ENCODE measurements at regions not wholly inside any gene's neighbourhood (a gene's known extent, or its start where the extent isn't known, plus 50 kb on each side); places are given as distances from the start of the nearest gene placed in this dataset.

DNA sequence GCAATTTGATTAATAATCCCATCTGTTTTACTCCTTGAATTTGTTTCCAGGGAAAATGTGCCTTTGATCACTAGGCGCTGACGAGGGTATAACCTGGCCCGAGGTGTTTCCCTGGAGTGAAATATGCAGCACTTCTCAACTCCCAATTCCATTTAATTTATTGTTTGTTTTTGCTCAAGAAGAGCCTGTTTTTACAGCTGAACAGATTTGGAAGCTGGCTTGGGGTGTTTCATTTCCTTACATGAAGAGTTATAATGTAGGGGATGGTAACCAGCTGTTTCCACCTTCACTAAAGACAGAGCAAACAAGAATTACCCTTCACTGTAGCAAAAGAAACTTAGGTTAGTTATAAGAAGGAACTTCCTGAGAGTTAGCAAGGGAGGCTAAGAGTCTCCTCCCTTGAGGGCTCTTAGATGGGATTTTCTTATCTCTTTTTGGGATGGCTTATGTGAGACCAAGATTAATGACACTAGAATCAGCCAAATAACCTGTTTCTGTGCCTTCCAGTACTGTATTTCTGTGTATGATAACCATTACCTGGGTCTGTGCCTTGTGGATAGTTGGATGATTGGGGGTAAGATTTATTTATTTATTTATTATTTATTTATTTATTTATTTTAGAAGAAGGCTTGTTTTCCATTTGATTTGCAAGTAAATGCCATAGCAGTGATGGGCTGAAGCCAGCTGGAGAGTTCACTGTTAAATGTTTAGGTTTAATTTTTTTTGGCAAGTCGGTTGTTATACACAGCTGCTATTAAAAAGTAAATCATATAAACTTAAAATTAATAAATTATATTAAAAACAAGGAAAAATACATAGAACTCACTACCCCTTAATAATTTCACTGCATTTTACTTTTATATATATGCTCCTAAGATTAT lies 162.2 kb upstream of the BMP2 start:
- DNase-seq (ENCODE audit: low spot score), result no peak
- Mint-ChIP-seq H3K27ac (no peak overlapping the region), H3K27me3 (ENCODE audit: low read depth) (no peaks in the 10 kb centered on the region), H3K4me3 (no peak overlapping the region), H3K9me3 (peaks cover 3% of the 10 kb centered on the region), H3K4me1 (ENCODE audit: low read depth) (no peaks in the 10 kb centered on the region), H3K36me3 (ENCODE audit: low read depth) (no peaks in the 10 kb centered on the region)

DNA sequence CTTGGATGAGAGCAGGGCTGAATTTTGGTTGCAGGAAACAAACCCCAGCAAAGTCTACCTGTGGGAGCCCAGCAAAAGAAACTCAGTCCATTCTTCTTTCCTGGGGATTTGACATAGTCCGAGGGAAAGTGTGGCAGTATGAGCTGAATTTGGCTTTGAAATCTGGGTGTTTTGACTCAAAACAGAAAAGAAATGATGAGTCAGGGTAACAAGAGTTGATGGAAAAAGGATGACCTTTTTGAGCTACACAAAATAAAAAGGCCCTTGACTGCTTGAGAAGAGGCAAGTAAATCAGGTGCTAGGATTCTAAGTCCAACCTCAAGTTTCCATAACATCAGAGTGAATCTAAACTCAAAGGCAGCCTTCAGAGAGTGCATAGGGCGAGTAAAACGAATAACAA lies 163.3 kb upstream of the BMP2 start:
- no peak overlapping the region for H3K4me3 Mint-ChIP-seq
- no peak for DNase-seq (ENCODE audit: low spot score)
- no peak overlapping the region for H3K27ac Mint-ChIP-seq
- no peaks in the 10 kb centered on the region for H3K27me3 Mint-ChIP-seq (ENCODE audit: low read depth)
- no peaks in the 10 kb centered on the region for H3K36me3 Mint-ChIP-seq (ENCODE audit: low read depth)
- no peaks in the 10 kb centered on the region for H3K9me3 Mint-ChIP-seq
- H3K4me1 Mint-ChIP-seq (ENCODE audit: low read depth), result no peaks in the 10 kb centered on the region

DNA sequence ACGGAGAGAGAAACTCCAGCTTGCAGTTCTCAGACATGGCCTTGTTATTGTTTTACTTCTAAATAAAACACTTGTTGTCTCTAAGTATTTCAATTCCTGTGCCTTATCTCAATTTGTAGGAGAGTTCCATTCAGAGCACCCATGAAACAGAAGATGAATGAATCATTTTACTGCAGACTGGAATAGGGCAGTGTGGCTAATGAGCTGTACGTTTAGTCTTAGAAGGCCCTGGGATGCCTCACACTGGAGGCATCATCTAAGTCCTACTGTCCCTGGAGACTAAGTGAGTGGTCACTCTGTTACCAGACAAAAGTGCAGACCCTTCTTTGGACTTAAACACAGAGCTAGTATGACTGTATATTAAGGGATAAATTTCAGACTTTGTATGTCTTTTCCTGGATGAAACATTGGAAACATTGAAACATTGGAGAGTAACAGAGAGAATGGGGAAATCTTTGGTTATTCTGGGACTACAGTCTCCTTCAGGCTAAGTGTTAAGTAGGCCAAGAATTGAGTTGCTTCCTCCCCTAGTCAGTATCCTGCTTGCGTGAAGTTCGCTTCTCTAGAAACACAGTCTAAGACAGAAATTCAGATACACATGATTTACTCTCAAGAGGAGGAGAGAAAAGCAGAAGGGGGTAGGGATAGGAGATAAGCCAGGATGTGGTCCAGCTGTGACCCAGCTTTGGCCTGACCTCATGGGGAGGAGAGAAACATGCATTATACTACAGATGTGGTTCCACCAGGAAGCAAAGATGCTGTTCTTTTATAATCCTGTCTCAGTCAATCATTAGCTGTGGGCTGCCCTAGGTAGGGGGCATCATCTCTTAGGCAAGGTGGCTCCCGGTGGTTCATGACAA lies 167.4 kb upstream of the BMP2 start:
- Mint-ChIP-seq H3K27ac (no peak overlapping the region), H3K36me3 (ENCODE audit: low read depth) (no peaks in the 10 kb centered on the region), H3K4me3 (no peak overlapping the region), H3K4me1 (ENCODE audit: low read depth) (no peaks in the 10 kb centered on the region), H3K27me3 (ENCODE audit: low read depth) (no peaks in the 10 kb centered on the region), H3K9me3 (no peaks in the 10 kb centered on the region)
- DNase-seq (ENCODE audit: low spot score), result no peak

DNA sequence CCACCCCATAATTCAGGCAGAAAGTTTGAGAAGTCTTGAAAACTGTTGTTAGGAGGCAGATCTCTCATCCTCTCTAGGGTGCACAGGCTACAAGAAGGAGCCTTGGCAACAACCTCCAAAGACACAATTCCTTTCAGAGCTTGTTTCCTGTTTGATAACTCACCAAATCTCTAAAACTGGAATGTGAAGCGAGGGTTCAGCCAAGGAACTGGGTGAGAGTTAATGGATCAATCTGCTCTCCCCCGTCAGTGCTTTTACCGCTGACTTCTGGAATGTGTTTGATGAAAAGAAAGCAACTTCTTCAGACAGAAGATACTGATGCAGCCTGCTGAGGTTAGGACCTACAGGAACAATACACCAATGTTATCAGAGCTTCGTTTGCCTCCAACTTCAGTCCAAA lies 171.8 kb upstream of the BMP2 start:
- Mint-ChIP-seq H3K4me3 (no peak overlapping the region), H3K36me3 (ENCODE audit: low read depth) (no peaks in the 10 kb centered on the region), H3K27me3 (ENCODE audit: low read depth) (no peaks in the 10 kb centered on the region), H3K27ac (no peak overlapping the region), H3K9me3 (no peaks in the 10 kb centered on the region), H3K4me1 (ENCODE audit: low read depth) (no peaks in the 10 kb centered on the region)
- no peak for DNase-seq (ENCODE audit: low spot score)

DNA sequence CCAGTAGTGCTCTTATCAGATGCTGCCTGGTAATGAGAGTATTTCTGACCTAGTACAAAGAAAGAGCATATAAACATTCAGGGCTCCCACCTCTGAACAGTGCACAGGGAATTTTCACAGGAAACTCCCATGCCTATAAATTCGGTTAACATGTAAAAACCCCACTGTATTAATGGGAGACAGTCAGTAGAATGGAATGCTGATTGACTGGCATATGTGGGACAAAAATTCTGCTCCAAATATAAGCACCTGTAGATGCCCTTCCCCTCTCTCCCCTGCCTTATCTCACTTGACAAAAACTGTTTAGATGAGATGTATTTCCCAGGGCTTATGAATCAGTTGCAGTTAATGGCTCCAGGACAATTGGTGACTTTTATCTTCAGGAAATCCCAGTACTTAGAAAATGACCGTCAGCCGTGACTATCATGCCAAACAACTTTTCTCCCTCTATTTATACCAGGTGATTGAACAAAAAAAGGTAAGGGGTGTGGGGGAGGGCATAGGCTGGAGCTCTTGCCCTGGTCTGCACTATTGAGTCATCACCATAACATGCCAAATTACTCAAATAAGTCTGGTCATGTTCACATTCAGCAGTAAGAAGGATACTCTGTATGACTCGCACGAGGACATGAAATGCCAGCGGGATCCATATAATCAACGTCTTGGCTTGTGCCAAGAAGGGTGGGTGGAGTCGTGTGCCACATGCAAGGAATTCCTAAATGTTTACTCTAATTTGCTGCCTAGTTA lies 176.4 kb upstream of the BMP2 start:
- H3K4me3 Mint-ChIP-seq, result no peak overlapping the region
- H3K4me1 Mint-ChIP-seq (ENCODE audit: low read depth), result no peaks in the 10 kb centered on the region
- H3K9me3 Mint-ChIP-seq, result no peaks in the 10 kb centered on the region
- H3K27ac Mint-ChIP-seq, result no peak overlapping the region
- H3K27me3 Mint-ChIP-seq (ENCODE audit: low read depth), result no peaks in the 10 kb centered on the region
- DNase-seq (ENCODE audit: low spot score), result no peak
- no peaks in the 10 kb centered on the region for H3K36me3 Mint-ChIP-seq (ENCODE audit: low read depth)

DNA sequence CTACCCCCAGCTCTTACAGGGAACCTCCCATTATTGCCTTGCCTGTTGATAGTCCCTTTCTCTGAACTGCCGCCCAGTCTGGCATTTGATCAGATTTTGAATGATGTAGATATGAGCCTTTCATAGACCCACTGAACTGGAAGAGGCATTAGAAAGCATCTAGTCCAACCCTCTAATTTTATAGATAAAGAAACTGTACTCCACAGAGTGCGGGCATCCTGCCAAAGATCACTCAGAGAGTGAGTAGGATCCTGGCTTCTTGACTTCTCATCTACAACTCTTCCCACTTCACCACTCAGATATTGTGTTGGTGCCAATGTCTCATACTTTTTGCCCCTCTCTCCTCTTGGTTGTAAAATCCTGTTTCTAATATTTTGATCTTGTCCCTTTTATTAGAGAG lies 179.2 kb upstream of the BMP2 start:
- H3K36me3 Mint-ChIP-seq (ENCODE audit: low read depth), result no peaks in the 10 kb centered on the region
- DNase-seq (ENCODE audit: low spot score), result no peak
- H3K27me3 Mint-ChIP-seq (ENCODE audit: low read depth), result no peaks in the 10 kb centered on the region

DNA sequence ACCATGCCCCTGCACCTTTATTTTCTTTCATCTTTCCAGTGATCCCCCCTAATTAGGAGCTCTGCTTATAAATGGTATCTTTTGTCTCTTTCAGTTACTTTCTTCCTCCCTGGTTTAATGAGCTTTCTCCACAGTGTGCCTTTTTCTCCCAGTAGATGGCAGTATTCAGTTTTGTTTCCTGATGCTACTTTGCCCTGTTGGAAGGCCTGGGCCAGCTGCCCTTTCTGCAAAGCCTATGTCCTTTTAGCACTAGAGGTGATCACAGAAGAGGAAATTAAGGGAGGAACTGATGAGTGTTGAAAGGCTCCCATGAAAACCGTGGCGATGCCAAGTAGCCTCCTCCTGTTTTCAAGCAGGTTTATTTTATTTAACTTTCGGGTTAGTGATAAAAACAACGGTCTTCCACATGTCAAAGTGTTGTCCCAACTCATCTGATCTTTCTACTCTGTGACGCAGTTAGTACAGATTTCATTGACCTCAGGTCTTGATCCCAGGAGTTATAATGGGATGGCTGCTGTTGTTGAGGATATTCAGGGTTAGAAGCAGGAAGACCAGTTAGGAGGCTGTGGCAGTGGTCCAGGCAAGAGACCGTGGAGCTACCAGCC lies 184.2 kb upstream of the BMP2 start:
- no peak for DNase-seq (ENCODE audit: low spot score)
- Mint-ChIP-seq H3K4me1 (ENCODE audit: low read depth) (no peaks in the 10 kb centered on the region), H3K9me3 (no peaks in the 10 kb centered on the region), H3K27me3 (ENCODE audit: low read depth) (no peaks in the 10 kb centered on the region), H3K4me3 (no peak overlapping the region), H3K36me3 (ENCODE audit: low read depth) (no peaks in the 10 kb centered on the region), H3K27ac (no peak overlapping the region)

More for the DNA sequence above, 179.2 kb upstream of the BMP2 start:
- no peaks in the 10 kb centered on the region for H3K4me1 Mint-ChIP-seq (ENCODE audit: low read depth)
- no peaks in the 10 kb centered on the region for H3K9me3 Mint-ChIP-seq
- H3K4me3 Mint-ChIP-seq, result no peak overlapping the region
- H3K27ac Mint-ChIP-seq, result no peak overlapping the region

DNA sequence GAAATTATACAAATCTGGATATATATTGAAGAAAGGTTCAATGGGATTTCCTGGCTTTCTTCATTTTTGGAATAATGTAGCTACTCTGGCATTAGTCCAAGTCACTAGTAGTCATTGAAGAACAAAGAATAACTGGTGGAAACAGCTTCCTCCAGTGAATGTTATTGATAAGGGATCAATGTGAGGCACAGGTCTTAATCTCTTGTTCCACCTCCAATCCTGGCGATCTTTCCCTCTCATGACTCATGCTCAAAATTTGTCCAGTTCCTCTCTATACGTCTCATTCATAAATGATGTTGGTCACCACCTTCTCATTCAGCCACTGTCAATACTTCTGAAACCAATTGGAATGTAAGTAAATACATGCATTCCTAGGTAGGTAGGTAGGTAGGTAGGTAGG lies 185.0 kb upstream of the BMP2 start:
- Mint-ChIP-seq H3K9me3 (no peaks in the 10 kb centered on the region), H3K4me1 (ENCODE audit: low read depth) (no peaks in the 10 kb centered on the region), H3K27me3 (ENCODE audit: low read depth) (no peaks in the 10 kb centered on the region), H3K27ac (no peak overlapping the region), H3K36me3 (ENCODE audit: low read depth) (no peaks in the 10 kb centered on the region), H3K4me3 (no peak overlapping the region)
- DNase-seq (ENCODE audit: low spot score), result no peak

DNA sequence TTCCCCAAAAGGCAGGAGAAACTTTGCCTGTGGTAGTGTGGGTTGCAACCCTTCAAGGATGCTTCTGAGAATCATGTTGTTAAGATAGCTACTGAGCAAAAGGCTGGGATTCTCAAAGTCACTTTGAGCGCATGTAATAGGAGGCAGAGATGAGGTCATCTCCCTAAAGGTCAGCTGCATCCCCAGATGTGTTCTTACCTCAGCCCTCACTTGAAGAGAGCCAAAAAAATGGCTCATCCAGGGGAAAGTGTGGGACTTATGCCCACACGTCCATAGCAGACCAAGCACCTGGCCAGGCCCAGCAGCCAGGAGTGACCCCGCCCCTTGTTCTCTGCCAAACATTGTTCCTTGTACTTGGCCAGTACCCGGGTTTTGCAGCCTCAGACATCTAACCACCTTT lies 187.0 kb upstream of the BMP2 start:
- H3K4me3 Mint-ChIP-seq, result no peak overlapping the region
- no peak for DNase-seq (ENCODE audit: low spot score)
- no peak overlapping the region for H3K27ac Mint-ChIP-seq
- H3K36me3 Mint-ChIP-seq (ENCODE audit: low read depth), result no peaks in the 10 kb centered on the region
- H3K9me3 Mint-ChIP-seq, result no peaks in the 10 kb centered on the region
- no peaks in the 10 kb centered on the region for H3K4me1 Mint-ChIP-seq (ENCODE audit: low read depth)
- no peaks in the 10 kb centered on the region for H3K27me3 Mint-ChIP-seq (ENCODE audit: low read depth)

DNA sequence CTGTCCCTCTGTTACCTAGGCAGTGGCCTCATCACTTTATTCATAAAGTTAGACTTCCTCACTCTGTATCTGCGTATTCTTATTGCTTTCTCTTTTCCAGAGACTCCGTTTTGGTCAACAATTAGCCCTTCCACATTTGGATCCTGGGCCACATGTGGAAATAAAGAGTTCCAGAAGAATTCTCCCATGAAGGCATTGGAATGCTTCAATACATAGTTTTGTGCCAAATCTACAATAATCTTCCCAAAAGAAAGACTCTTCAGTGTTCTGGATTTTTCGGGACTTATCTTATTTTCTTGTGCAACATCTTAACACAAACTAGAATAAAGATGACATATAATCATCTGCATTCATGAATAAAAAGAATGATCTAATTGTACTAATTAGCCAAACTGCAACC lies 187.7 kb upstream of the BMP2 start:
- Mint-ChIP-seq H3K27me3 (ENCODE audit: low read depth) (no peaks in the 10 kb centered on the region), H3K9me3 (no peaks in the 10 kb centered on the region), H3K27ac (no peak overlapping the region), H3K4me3 (no peak overlapping the region), H3K36me3 (ENCODE audit: low read depth) (no peaks in the 10 kb centered on the region), H3K4me1 (ENCODE audit: low read depth) (no peaks in the 10 kb centered on the region)
- DNase-seq (ENCODE audit: low spot score), result no peak

DNA sequence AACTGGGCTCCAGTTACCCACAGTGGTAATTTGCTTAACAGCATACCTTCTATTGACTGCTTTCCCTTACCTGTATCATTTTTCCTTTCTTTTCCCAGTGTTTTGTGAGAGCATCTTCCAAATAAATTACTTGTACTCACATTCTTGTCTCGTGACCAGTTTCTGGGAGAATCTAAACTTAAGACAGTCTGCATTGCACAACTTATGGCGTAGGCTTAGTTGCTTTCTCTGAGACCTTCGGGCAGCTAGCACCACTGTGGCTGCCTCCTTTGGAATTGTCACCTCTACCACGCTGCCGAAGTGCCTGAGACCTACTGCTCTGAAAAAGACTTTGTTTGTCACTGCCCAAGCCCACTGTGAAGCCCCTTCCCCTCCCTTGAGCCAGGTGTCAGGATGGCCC lies 188.1 kb upstream of the BMP2 start:
- Mint-ChIP-seq H3K27ac (no peak overlapping the region), H3K4me3 (no peak overlapping the region), H3K36me3 (ENCODE audit: low read depth) (no peaks in the 10 kb centered on the region), H3K27me3 (ENCODE audit: low read depth) (no peaks in the 10 kb centered on the region), H3K9me3 (no peaks in the 10 kb centered on the region), H3K4me1 (ENCODE audit: low read depth) (no peaks in the 10 kb centered on the region)
- no peak for DNase-seq (ENCODE audit: low spot score)

DNA sequence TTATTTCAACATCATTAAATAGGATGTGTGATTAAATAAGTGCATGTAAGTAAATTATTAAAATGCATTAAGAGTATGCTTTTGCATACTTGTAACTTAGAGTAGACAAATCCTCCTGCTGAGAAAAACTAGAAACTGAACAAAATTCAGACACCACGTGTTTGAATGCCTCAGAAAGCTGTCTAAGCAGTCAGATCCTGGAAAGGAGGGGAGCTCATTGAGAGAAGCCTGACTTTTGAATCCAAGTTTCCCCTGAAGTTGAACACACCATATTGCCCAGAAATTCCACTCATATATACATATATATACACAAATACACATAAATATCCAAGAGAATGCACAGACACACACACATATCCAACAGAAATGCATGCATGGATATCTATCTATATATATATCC lies 190.0 kb upstream of the BMP2 start:
- Mint-ChIP-seq H3K36me3 (ENCODE audit: low read depth) (no peaks in the 10 kb centered on the region), H3K4me1 (ENCODE audit: low read depth) (no peaks in the 10 kb centered on the region), H3K9me3 (no peaks in the 10 kb centered on the region), H3K27ac (no peak overlapping the region), H3K4me3 (no peak overlapping the region), H3K27me3 (ENCODE audit: low read depth) (no peaks in the 10 kb centered on the region)
- DNase-seq (ENCODE audit: low spot score), result no peak

DNA sequence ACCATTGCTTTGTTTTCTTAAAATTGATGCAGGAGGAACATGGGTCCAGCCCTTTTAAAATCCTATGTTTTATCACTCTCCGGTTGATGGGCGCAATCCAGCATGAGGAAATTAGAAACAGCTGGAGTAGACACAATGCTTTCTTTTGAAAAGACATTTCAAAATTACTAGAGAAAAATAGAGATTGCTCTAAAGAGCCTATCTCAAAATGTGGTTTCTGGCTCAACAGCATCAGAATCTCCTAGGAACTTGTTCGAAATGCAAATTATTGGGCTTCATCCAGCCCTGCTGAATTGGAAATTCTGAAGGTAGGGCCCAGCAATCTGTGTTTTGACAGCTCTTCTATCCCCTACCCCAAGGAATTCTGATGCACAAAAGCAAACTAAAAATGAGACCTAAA lies 190.8 kb upstream of the BMP2 start:
- H3K4me1 Mint-ChIP-seq (ENCODE audit: low read depth), result no peaks in the 10 kb centered on the region
- DNase-seq (ENCODE audit: low spot score), result no peak
- H3K27ac Mint-ChIP-seq, result no peak overlapping the region
- H3K9me3 Mint-ChIP-seq, result no peaks in the 10 kb centered on the region
- no peak overlapping the region for H3K4me3 Mint-ChIP-seq
- H3K27me3 Mint-ChIP-seq (ENCODE audit: low read depth), result no peaks in the 10 kb centered on the region
- no peaks in the 10 kb centered on the region for H3K36me3 Mint-ChIP-seq (ENCODE audit: low read depth)
